NCI-H1092 (cell line): ENCODE measurements at regions not wholly inside any gene's neighbourhood (a gene's known extent, or its start where the extent isn't known, plus 50 kb on each side); places are given as distances from the start of the nearest gene placed in this dataset.
"Not testable (repeated sequence)": the region's sequence is repeated elsewhere in the genome, so short reads cannot be mapped to it uniquely, and the experiment has no call there.

Experiments used
- DNase-seq: peaks from one replicate; lab custom pipeline; 2025; lab: John Stamatoyannopoulos, UW

DNA sequence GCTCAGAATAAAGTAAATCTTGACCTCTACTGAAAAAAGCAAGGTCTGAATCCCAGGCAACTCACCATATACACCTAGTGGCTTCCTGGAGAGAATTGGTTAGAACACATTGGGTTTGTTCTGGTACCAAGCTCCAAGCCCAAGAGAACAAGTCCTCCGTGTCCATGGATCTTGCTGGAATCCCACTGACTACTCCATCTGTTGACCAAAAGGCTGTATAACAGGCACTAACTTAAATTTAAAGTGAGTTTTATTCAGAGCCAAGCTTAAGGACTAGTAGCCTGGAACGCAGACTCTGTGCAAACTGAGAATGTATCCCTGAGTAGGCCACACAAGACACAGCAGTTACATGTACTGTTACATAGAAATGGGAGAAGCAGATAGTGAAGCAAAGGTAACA is 342.1 kb upstream of the LRRC3B start:
- no peak for DNase-seq

DNA sequence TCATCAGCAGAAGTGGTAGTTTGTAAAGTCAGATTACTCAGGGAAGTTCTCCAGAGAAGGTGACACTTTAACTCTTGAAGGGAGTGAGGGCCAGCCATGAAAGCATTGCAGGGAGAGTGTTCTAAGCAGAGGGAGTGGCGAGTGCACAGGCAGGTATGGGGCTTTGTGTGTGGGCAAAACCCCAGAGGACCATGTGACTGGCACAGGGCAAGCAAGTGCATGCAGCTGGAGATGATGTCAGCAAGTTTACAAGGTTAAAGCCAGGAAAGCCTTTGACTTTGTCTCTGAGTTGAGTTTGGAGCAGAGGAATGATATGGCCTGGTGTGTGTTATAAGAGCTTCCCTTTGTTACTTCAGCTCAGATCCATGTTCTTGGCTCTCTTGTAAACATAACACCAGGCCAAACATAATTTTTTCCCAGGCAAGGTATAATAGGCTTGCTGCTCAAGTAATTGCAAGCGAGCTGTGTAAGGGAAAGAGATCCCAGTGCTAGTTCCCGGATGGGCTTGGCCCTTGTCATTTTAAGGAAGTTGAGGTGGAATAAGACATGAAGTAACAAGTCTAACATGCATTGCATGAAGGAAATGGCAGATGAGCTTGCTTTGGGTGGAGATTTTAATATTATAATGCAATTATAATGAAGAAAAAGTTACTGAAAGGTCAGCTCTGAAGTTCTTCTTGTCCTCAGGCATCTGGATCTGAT is 341.1 kb upstream of the LRRC3B start:
- no peak for DNase-seq

DNA sequence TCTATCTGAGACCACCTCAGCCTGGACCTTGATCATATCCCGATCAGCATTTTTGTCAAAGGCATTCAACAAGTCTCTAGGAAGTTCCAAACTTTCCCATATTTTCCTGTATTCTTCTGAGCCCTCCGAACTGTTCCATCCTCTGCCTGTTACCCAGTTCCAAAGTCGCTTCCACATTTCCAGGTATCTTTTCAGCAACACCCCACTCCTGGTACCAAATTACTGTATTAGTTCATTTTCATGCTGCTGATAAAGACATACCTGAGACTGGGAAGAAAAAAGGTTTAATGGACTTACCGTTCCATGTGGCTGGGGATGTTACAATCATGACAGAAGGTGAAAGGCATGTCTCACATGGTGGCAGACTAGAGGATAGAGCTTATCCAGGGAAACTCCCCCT is 338.1 kb upstream of the LRRC3B start:
- not testable (repeated sequence) for DNase-seq

DNA sequence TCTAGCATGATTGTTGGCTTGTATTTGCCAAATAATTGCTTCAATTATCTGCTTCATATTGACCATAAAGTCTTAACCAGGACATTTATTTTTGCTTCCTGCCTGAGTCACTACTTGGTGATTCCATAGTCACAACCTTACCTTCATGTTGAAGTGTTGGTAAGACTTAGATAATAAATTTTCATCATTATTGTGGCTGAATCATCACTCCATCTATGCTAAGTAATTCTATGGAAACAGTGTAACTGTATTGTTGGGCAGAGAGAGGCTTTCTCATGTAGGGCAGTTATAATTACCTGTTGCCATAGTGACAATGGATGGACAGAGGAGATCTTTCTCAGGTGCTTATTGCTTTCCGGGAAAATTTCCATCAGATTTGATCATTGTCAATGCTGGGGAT is 330.7 kb upstream of the LRRC3B start:
- no peak for DNase-seq

DNA sequence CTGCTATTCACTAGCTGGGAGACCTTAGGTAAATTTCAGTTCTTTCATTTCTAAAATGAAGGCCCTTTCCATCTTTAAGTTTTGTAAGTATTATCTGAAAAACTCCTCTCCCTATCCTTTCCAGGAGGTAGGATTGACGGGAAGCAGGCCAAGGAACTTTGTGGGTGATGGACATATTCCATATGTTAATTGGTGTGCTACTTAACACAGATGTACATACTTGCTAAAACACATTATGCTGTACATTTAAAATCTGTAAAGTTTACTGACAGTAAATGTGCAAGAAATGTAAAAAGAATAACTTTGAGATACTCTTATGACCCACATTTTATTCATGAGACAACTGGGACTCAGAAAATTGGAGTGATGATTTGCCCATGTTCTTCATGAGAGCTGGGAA is 329.8 kb upstream of the LRRC3B start:
- DNase-seq = no peak

DNA sequence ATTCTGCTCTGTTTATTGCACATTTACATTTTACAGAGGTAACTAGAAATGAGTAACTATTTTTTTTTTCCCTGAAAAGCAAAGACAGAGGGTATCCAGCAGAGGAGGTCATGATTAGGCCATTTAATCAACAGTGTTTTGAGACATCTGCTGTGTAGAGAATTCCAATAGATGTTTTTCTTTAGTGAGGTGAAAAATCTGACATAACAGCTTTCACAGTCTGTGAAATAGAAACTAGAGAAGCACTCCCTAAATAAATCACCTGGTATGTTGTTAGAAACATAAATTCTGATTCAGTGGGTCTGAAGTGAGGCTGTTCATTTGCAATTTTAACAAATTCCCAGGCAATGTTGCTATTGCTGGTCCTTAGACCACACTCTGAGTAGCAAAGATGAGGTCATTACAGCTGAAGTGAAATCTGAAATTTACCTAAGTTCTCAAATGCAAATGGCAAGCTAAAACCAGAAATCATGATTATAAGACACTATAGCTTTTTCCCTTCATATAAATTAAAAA is 329.2 kb upstream of the LRRC3B start:
- DNase-seq = no peak

DNA sequence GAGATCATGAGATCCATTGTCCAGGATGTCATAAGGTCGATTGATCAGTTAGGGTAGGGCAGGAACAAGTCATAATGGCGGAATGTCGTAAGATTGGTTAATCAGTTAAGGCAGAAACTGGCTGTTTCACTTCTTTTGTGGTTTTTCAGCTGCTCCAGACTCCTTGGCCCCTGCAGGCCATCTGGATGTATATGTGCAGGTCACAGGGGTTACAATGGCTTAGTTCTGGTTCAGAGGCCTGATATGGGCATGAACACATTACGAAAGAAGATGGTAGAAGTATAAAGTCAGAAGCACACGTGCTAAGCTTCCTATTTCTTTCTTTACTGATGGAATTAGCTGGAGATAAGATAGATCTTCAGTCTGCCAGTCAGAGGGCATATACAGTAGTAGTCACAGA is 315.4 kb upstream of the LRRC3B start:
- no peak for DNase-seq

DNA sequence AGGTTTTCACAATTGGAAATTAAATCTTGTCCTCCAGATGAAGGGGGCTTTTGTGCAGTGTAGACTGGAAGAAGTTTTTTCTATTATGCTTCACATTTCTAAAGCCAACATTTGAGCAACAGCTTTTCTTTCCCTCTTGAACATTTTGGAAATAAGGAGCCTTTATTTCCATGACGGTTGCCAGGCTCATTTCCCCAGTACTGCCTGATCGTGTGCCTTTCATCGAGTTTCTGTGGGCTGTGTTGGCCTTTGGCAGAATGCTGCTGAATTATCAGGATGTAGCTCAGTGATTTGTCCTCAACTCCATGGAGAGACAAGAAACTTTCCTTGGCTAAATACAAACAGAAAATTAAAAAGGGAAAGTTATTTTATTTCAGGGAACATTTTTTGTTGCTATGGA is 314.8 kb upstream of the LRRC3B start:
- no peak for DNase-seq

DNA sequence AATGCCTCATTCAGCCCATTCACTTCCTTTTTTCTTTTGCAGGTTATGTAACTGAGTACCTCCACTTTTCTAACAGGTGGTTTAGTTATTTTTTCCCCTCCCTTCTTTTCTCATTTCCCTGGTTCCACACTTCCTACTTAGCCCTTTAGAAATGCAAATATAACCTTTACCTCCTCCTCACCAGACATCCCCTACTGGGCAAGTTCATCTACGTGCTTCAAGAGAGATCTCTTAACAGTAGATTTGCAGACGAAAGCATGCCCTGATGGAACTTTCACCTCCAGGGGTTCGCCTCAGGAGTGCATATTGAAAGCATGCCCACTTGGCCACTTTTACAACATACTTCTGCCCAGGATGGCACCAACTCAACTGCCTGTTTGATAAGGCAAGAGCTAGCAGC is 314.1 kb upstream of the LRRC3B start:
- no peak for DNase-seq

DNA sequence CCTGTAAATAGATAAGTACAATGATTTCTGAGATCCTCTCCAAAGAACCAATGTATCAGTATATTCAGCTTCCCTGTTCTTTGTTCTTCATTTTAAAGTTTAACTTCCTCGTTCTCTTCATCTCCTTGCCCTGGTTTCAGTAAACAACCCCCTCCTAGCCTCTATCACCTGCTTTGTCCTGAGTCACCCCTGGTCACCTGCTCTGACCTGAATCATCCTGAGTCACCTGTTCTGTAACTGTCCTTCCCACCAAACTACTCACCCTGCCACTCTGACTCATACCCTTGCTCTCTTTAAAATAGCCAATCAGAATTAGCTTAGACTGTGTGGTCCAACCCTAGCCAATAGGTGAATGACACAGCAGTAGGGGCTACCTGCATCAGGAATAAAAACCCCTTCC is 313.0 kb upstream of the LRRC3B start:
- not testable (repeated sequence) for DNase-seq

DNA sequence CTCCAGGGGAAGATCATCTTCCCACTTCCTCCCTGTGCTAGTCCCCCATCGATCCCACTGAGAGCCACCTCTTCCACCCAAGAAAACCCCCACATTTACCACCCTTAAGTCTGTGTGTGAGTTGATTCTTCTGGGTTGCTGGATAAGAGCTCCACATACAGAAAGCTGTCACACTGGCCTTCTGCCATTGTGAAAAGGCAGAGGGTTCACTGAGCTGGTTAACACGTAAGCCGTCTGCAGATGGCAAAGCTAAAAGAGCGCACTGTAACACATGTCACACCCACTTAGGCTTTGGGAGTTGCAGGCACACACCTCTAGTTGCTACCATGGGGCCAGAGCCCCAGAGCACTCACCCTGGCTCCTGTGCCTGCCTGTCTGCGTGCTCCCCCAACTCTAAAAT is 309.8 kb upstream of the LRRC3B start:
- no peak for DNase-seq

DNA sequence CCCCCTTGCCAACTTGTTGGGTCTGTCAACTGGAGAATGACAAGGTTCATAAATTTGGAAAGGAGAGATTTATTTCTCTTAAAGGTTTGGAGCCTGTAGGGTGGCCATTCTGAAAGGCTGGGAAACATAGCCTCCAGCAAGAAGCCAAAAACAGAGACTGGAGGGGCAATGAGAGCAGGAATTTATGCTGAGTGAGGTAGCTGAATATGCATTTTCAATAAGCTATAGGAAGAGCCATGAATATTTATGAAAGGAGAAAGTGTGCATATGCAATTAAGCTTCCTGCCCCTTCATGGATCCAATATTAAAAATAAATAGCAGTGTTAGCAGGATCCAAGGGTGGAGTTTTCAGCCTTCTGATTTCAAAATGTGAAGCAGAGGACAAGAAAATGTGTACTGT is 306.1 kb upstream of the LRRC3B start:
- no peak for DNase-seq

DNA sequence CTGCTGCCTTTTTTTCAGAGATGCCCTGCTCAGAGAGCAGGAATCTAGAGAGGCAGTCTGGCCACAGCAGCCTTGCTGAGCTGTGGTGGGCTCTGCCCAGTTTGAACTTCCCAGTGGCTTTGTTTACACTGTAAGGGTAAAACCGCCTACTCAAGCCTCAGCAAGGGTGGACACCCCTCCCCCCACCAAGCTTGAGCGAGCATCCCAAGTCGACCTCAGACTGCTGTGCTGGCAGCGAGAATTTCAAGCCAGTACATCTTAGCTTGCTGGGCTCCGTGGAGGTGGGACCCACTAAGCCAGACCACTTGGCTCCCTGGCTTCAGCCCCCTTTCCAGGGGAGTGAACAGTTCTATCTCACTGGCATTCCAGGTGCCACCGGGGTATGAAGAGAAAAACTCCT is 298.8 kb upstream of the LRRC3B start:
- not testable (repeated sequence) for DNase-seq

DNA sequence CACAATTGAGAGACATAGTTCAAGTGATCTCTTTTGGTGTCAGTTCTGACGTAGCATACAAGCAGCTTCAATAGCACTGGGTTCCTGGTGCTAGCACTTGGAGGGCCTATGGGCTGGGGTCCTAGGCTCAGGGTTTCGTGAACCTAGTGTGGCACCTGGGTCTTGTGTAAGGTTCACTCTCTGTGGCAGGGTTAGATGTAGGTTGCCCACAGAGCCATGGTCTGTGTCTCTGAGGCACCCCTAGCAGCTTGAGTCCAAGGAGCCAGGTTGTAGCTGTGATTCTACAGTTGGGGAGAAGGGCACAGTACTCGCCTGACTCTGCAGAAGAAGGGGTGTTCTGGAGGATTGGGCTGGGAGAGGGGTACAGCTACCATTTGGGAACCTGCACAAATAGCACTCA is 282.6 kb upstream of the LRRC3B start:
- DNase-seq = no peak

DNA sequence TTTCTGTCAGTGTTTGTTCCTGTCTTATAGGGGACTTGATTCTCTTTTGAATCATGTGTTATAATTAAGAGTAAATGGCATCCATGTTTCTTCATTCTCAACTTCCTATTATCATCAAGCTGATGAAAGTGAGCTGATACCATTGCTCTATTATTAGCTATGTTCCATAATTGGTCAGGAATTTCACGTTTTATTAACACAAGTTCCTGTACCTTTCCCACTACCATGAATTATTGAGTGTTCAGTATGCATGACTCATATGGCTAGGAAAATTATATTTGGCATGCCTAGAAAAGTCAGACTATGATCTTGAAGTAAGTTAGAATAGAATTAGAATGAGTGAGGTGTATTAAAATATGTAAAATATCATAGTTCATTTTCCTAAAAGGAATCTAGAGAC is 278.9 kb upstream of the LRRC3B start:
- DNase-seq = no peak

DNA sequence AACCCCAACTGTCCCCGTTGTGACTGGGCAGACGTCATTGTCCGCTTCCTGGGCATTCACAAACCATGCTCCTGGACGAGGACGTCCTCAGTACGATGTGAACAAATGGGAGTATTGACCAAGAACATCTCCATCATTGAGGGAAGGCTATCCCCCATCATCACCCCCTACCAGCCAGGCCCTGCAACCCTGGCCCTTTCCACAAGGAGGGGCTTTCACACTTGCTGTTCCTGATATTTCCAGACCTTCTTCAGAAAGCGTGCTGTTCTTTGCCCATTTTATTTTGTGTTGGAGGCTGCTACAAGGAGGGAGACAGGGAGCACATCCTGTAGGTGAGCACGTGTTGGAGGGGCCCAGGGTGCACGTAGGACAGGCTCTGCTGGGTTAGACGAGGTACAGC is 277.0 kb upstream of the LRRC3B start:
- no peak for DNase-seq

DNA sequence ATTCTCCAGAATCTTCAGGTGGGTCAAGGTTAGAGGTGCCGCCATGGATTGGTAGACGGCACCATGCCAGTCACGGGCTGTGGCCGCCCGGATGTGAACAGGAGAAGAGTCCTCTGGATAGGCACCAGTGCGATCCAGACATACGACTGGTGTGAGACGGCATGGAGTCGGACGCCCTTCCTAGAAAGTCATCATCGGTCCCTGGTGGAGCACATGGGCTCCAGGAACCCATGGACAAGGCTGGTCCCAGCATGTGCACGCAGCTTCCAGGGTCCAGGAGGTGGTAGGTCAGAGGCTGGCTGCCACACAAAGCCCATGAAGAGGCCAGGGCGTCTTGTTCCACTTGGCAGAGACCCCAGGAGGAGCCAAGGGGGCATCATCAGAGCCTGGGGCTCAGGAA is 276.1 kb upstream of the LRRC3B start:
- DNase-seq = no peak

DNA sequence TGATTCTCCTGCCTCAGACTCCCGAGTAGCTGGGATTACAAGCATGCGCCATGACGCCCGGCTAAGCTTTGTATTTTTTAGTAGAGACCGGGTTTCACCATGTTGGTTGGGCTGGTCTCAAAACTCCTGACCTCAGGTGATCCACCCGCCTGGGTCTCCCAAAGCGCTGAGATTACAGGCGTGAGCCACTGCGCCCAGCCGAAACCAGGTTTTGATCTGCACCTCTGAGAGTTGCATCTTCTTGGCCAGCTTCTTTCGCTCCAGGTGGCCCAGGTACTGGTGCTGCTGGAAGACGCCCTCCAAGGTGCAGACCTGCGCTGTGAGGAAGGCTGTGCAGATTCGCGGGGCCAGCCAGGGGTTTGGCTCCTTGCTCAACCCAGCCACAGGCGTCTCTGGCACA is 275.4 kb upstream of the LRRC3B start:
- DNase-seq = no peak

DNA sequence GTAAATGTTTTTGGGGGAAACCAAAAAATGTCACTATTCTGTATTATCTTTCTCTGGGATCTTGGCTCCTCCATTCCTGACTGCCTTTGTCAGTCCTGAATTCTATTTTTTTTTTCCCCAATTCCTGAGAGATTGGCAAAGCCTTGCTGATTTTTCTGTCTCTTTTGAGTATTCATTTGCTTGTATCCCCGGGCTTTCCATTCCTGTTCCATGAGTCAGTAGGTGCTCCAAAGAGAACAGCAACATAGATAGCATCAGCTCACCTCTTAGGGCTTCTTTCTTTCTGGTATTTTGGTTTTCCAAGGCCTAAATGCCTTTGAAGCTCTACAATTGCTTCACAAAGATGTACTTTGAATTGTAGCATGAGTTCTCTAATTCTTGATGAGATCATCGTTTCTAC is 271.7 kb upstream of the LRRC3B start:
- DNase-seq = no peak

DNA sequence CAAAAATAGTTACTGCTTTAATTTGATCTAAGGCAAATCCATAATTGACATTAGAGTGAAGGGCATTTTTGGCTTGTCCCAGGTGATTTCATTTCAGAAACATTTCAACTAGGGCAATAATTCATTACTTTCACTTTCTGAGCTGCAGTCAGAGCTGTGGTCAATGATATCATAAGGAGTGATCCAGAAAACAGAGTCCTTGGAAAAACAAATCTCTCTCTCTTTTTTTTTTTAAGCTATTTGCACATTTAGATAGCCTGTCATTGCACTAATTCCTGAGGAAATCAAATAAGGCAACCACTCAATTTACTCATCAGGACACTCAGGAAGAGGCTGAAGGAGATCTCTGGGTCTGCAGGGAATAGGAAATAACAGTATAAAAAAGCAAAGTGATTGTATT is 269.5 kb upstream of the LRRC3B start:
- no peak for DNase-seq

DNA sequence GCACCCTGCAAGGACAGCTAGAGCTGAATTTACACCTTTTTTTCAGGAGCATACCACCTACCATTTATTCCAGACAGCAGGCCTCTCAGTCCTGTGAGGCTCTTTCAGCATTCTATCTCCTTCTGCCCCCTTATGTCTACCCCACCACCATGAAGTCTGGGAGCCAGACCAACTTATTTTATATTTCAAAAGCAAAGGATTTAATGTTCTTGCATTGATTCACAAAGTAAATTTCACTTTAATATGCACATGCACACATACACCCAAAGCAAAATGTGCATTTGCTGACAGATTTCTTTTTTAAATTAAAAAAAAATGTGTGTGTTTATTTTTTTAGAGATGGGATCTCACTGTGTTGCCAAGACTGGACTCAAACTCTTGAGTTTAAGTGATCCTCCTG is 264.2 kb upstream of the LRRC3B start:
- DNase-seq = no peak

DNA sequence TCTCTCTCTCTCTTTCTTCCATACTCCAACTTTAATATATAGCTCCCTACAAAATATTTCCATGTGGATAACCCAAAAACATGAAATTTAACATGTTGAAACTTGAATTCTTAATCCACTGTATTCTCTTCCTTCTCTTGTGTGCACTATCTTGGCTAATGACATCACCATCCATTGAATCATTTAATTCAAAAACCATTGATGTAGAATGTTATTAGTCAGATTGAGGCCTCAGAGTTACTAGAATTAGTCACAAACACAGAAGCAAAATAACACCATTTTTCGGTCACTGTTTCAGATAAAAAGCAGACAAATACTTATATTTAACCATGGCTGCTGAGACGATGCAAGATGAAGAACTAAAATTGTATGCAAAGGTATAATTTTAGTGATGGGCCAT is 256.9 kb upstream of the LRRC3B start:
- DNase-seq = no peak

DNA sequence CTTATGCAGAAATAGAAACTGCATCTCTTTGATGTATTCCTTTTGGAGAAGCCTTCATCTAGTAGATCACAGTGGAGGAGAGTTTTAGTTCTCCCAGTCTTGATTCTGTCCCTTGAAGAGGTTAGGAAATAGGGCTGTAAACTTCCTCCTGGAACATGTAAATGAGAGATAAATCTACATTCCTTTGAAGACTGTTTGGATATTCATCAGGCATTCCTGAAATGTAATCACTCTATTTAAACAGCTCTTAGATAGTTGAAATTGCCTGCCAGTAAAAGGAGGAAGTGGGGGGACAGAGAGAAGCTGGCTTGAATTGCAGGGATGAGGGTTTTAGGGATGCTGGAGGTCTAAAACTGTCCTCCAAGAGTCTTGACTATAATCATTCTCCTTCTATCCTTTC is 254.3 kb upstream of the LRRC3B start:
- no peak for DNase-seq

DNA sequence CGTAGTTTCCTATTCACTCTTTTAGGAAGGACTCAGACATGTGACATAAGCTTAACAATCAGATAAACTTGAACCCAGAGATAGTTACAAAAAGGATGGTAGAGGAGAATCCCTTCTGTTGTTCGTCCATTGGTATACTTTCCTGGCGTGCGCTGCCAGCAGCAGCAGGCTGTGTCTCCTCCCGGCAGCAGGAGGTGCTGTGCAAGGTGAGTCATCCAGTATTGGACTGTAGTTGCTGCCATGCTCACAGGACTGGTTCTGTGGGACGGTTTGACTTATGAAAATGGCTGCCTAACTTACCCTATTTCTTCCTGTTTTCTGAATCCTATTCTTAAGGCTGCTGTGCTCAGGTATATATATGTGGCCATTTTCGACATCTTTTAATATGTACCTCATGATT is 253.4 kb upstream of the LRRC3B start:
- no peak for DNase-seq
